T-helper 17 cell (primary cell): ENCODE measurements at regions not wholly inside any gene's neighbourhood (a gene's known extent, or its start where the extent isn't known, plus 50 kb on each side); places are given as distances from the start of the nearest gene placed in this dataset.

Experiments
- ATAC-seq: fragments of 150-1000 bp; cut with Tn5 transposase; 2 replicates; pipeline ENCODE4 v1.10.0; 2021; ENCODE audit warnings: mild to moderate bottlenecking, moderate library complexity
- DNase-seq, 3 donors: peaks; one replicate each; pipeline versions ENCODE4 v3.0.0 to v3.0.0-alpha.2; 2020 to 2021
- H3K9me3 ChIP-seq: one replicate; pipeline ENCODE4 v1.7.0; 2013; ENCODE audit warnings: low read length, mild to moderate bottlenecking; ENCODE audit not compliant: control insufficient read depth, poor library complexity, severe bottlenecking
- H3K27ac Mint-ChIP-seq: one replicate; pipeline ENCODE4 v1.8.0; 2022; ENCODE audit warnings: mild to moderate bottlenecking, moderate library complexity, mixed read lengths
- H3K27me3 Mint-ChIP-seq: one replicate; pipeline ENCODE4 v1.8.0; 2022; ENCODE audit warnings: mixed read lengths
- H3K36me3 Mint-ChIP-seq: one replicate; pipeline ENCODE4 v1.8.0; 2022; ENCODE audit warnings: low read depth, mixed read lengths
- H3K4me1 Mint-ChIP-seq: one replicate; pipeline ENCODE4 v1.8.0; 2022; ENCODE audit warnings: mild to moderate bottlenecking, mixed read lengths
- H3K4me3 Mint-ChIP-seq: one replicate; pipeline ENCODE4 v1.8.0; 2022; ENCODE audit warnings: mild to moderate bottlenecking, moderate library complexity, mixed read lengths

- H3K27me3 Mint-ChIP-seq, result peaks cover 11% of the 10 kb centered on the region
- no peak for DNase-seq
- H3K36me3 Mint-ChIP-seq, result no peaks in the 10 kb centered on the region
- H3K27ac Mint-ChIP-seq, result no peak overlapping the region
- H3K4me3 Mint-ChIP-seq, result no peak overlapping the region
- H3K4me1 Mint-ChIP-seq, result peaks cover 8% of the 10 kb centered on the region
- H3K9me3 ChIP-seq, result no peaks in the 10 kb centered on the region
- ATAC-seq, result no peak
Observed at GRCh38 chr12:66947119-66947518, 268.2 kb upstream of the GRIP1 start.

- H3K27me3 Mint-ChIP-seq, result peaks cover 4% of the 10 kb centered on the region
- H3K4me1 Mint-ChIP-seq, result peaks cover 3% of the 10 kb centered on the region
- DNase-seq (no peak), ATAC-seq (no peak)
- no peak overlapping the region for H3K4me3 Mint-ChIP-seq
- H3K27ac Mint-ChIP-seq, result no peak overlapping the region
- no peaks in the 10 kb centered on the region for H3K9me3 ChIP-seq
- H3K36me3 Mint-ChIP-seq, result no peaks in the 10 kb centered on the region
Observed at GRCh38 chr12:66952668-66953067, 273.8 kb upstream of the GRIP1 start.

GRCh38 chr12:66956300-66956699 is 277.4 kb upstream of the GRIP1 start:
- no peak for ATAC-seq
- no peaks in the 10 kb centered on the region for H3K9me3 ChIP-seq
- Mint-ChIP-seq H3K4me3 (no peak overlapping the region), H3K27ac (no peak overlapping the region), H3K36me3 (no peaks in the 10 kb centered on the region), H3K4me1 (peaks cover 3% of the 10 kb centered on the region), H3K27me3 (peaks cover 4% of the 10 kb centered on the region)
- DNase-seq, result no peak

- peaks cover 2% of the 10 kb centered on the region for H3K4me1 Mint-ChIP-seq
- H3K9me3 ChIP-seq, result no peaks in the 10 kb centered on the region
- DNase-seq (no peak), ATAC-seq (no peak)
- no peak overlapping the region for H3K4me3 Mint-ChIP-seq
- no peak overlapping the region for H3K27ac Mint-ChIP-seq
- no peaks in the 10 kb centered on the region for H3K36me3 Mint-ChIP-seq
- H3K27me3 Mint-ChIP-seq, result peaks cover under 1% of the 10 kb centered on the region
Observed at GRCh38 chr12:66959276-66959675, 280.4 kb upstream of the GRIP1 start.

GRCh38 chr12:66960006-66960405 is 281.1 kb upstream of the GRIP1 start:
- H3K4me1 Mint-ChIP-seq, result peaks cover 5% of the 10 kb centered on the region
- no peaks in the 10 kb centered on the region for H3K9me3 ChIP-seq
- H3K4me3 Mint-ChIP-seq, result no peak overlapping the region
- DNase-seq (no peak), ATAC-seq (no peak)
- H3K27me3 Mint-ChIP-seq, result no peaks in the 10 kb centered on the region
- H3K27ac Mint-ChIP-seq, result no peak overlapping the region
- H3K36me3 Mint-ChIP-seq, result no peaks in the 10 kb centered on the region

- Mint-ChIP-seq H3K27me3 (no peaks in the 10 kb centered on the region), H3K4me1 (peaks cover 8% of the 10 kb centered on the region), H3K36me3 (no peaks in the 10 kb centered on the region), H3K4me3 (no peak overlapping the region), H3K27ac (no peak overlapping the region)
- H3K9me3 ChIP-seq, result no peaks in the 10 kb centered on the region
- DNase-seq (no peak), ATAC-seq (no peak)
Observed at GRCh38 chr12:66960704-66961690, 282.1 kb upstream of the GRIP1 start.

GRCh38 chr12:66962290-66962689 is 283.4 kb upstream of the GRIP1 start:
- Mint-ChIP-seq H3K4me1 (peaks cover 8% of the 10 kb centered on the region), H3K36me3 (no peaks in the 10 kb centered on the region), H3K27ac (no peak overlapping the region), H3K4me3 (no peak overlapping the region), H3K27me3 (no peaks in the 10 kb centered on the region)
- ATAC-seq (no peak), DNase-seq (no peak)
- H3K9me3 ChIP-seq, result no peaks in the 10 kb centered on the region

GRCh38 chr12:66963901-66964300 is 285.0 kb upstream of the GRIP1 start:
- no peak for ATAC-seq

GRCh38 chr12:66964629-66965028 is 285.8 kb upstream of the GRIP1 start:
- H3K4me3 Mint-ChIP-seq, result peak overlapping the region; percentile 57
- H3K4me1 Mint-ChIP-seq, result peaks cover 8% of the 10 kb centered on the region
- no peaks in the 10 kb centered on the region for H3K9me3 ChIP-seq
- H3K27ac Mint-ChIP-seq, result peak overlapping the region; percentile 90
- no peaks in the 10 kb centered on the region for H3K27me3 Mint-ChIP-seq
- ATAC-seq (peak; percentile 98), DNase-seq (peak in 2 of 3 donors; percentile 17 to 22)
- no peaks in the 10 kb centered on the region for H3K36me3 Mint-ChIP-seq

More at GRCh38 chr12:66963901-66964300, 285.0 kb upstream of the GRIP1 start:
- Mint-ChIP-seq H3K4me3 (no peak overlapping the region), H3K27me3 (no peaks in the 10 kb centered on the region), H3K36me3 (no peaks in the 10 kb centered on the region), H3K27ac (peak overlapping the region; percentile 90), H3K4me1 (peaks cover 8% of the 10 kb centered on the region)
- no peaks in the 10 kb centered on the region for H3K9me3 ChIP-seq
- DNase-seq, result no peak

GRCh38 chr12:66965621-66966020 is 286.7 kb upstream of the GRIP1 start:
- no peak for ATAC-seq
- H3K9me3 ChIP-seq, result no peaks in the 10 kb centered on the region
- no peaks in the 10 kb centered on the region for H3K36me3 Mint-ChIP-seq
- H3K4me3 Mint-ChIP-seq, result no peak overlapping the region
- peaks cover 8% of the 10 kb centered on the region for H3K4me1 Mint-ChIP-seq
- no peak for DNase-seq
- no peaks in the 10 kb centered on the region for H3K27me3 Mint-ChIP-seq
- no peak overlapping the region for H3K27ac Mint-ChIP-seq

GRCh38 chr12:66971816-66972215 is 292.9 kb upstream of the GRIP1 start:
- ATAC-seq (no peak), DNase-seq (no peak)
- Mint-ChIP-seq H3K4me3 (no peak overlapping the region), H3K27me3 (no peaks in the 10 kb centered on the region), H3K36me3 (no peaks in the 10 kb centered on the region), H3K4me1 (no peaks in the 10 kb centered on the region), H3K27ac (no peak overlapping the region)
- H3K9me3 ChIP-seq, result no peaks in the 10 kb centered on the region

GRCh38 chr12:66976526-66976925 is 292.6 kb upstream of the CAND1 start:
- no peak overlapping the region for H3K27ac Mint-ChIP-seq
- no peak for DNase-seq
- H3K9me3 ChIP-seq, result no peaks in the 10 kb centered on the region
- H3K36me3 Mint-ChIP-seq, result no peaks in the 10 kb centered on the region
- H3K4me3 Mint-ChIP-seq, result no peak overlapping the region
- H3K27me3 Mint-ChIP-seq, result peaks cover 7% of the 10 kb centered on the region
- no peak for ATAC-seq
- H3K4me1 Mint-ChIP-seq, result no peaks in the 10 kb centered on the region

- ATAC-seq, result no peak
- H3K9me3 ChIP-seq, result peaks cover 3% of the 10 kb centered on the region
- Mint-ChIP-seq H3K36me3 (no peaks in the 10 kb centered on the region), H3K4me1 (no peaks in the 10 kb centered on the region), H3K27me3 (peaks cover 9% of the 10 kb centered on the region), H3K4me3 (no peak overlapping the region), H3K27ac (no peak overlapping the region)
- no peak for DNase-seq
Observed at GRCh38 chr12:66978802-66979201, 290.4 kb upstream of the CAND1 start.

- no peaks in the 10 kb centered on the region for H3K36me3 Mint-ChIP-seq
- no peak overlapping the region for H3K4me3 Mint-ChIP-seq
- no peaks in the 10 kb centered on the region for H3K4me1 Mint-ChIP-seq
- ATAC-seq (no peak), DNase-seq (no peak)
- H3K27ac Mint-ChIP-seq, result no peak overlapping the region
- H3K9me3 ChIP-seq, result peaks cover 3% of the 10 kb centered on the region
- H3K27me3 Mint-ChIP-seq, result peaks cover 13% of the 10 kb centered on the region
Observed at GRCh38 chr12:66979251-66979650, 289.9 kb upstream of the CAND1 start.
